HG03571 (cell line): ENCODE measurements at regions not wholly inside any gene's neighbourhood (a gene's known extent, or its start where the extent isn't known, plus 50 kb on each side); places are given as distances from the start of the nearest gene placed in this dataset.
A peak's percentile ranks its signal among the peaks of the same experiment; 100 is the strongest.
"Not testable (repeated sequence)": the region's sequence is repeated elsewhere in the genome, so short reads cannot be mapped to it uniquely, and the experiment has no call there.

Experiments
- ATAC-seq: cut with Tn5 transposase; IDR thresholded peaks from one replicate; pipeline ENCODE4 v1.9.1; 2021; ENCODE audit not compliant: unreplicated experiment

- ATAC-seq, result no peak
These were observed 166.8 kb upstream of the CARMIL1 start for GRCh38 chr6:25112322-25112773.

- ATAC-seq, result no peak
These were observed 165.7 kb upstream of the CARMIL1 start for GRCh38 chr6:25113436-25113835.

- ATAC-seq, result no peak
These were observed 161.1 kb upstream of the CARMIL1 start for GRCh38 chr6:25118038-25118437.

- no peak for ATAC-seq
These were observed 158.0 kb upstream of the CARMIL1 start for GRCh38 chr6:25121186-25121585.

- ATAC-seq, result no peak
These were observed 157.2 kb upstream of the CARMIL1 start for GRCh38 chr6:25122001-25122400.

GRCh38 chr6:25122622-25123237 is 156.4 kb upstream of the CARMIL1 start:
- ATAC-seq, result no peak

- no peak for ATAC-seq
These were observed 154.9 kb upstream of the CARMIL1 start for GRCh38 chr6:25124216-25124715.

GRCh38 chr6:25125736-25126135 is 153.4 kb upstream of the CARMIL1 start:
- no peak for ATAC-seq

GRCh38 chr6:25127076-25127837 is 151.9 kb upstream of the CARMIL1 start:
- no peak for ATAC-seq

GRCh38 chr6:25130518-25130917 is 148.7 kb upstream of the CARMIL1 start:
- ATAC-seq, result no peak

GRCh38 chr6:25132934-25133333 is 146.2 kb upstream of the CARMIL1 start:
- ATAC-seq, result no peak

- no peak for ATAC-seq
These were observed 145.6 kb upstream of the CARMIL1 start for GRCh38 chr6:25133568-25133967.

- no peak for ATAC-seq
These were observed 142.3 kb upstream of the CARMIL1 start for GRCh38 chr6:25136854-25137253.

GRCh38 chr6:25137480-25137879 is 141.7 kb upstream of the CARMIL1 start:
- ATAC-seq, result no peak

- ATAC-seq, result no peak
These were observed 141.3 kb upstream of the CARMIL1 start for GRCh38 chr6:25137916-25138232.

- ATAC-seq, result peak; percentile 93
These were observed 140.8 kb upstream of the CARMIL1 start for GRCh38 chr6:25138233-25138933.

GRCh38 chr6:25138934-25139415 is 140.2 kb upstream of the CARMIL1 start:
- ATAC-seq, result peak; percentile 5

GRCh38 chr6:25139608-25140007 is 139.6 kb upstream of the CARMIL1 start:
- ATAC-seq, result not testable (repeated sequence)

- ATAC-seq, result no peak
These were observed 136.7 kb upstream of the CARMIL1 start for GRCh38 chr6:25142506-25142905.

GRCh38 chr6:25144919-25145318 is 134.3 kb upstream of the CARMIL1 start:
- ATAC-seq, result no peak

- peak; percentile 97 for ATAC-seq
These were observed 132.0 kb upstream of the CARMIL1 start for GRCh38 chr6:25147223-25147622.

GRCh38 chr6:25150031-25150430 is 129.1 kb upstream of the CARMIL1 start:
- no peak for ATAC-seq
